Erythroblast (primary cell): ENCODE measurements at regions not wholly inside any gene's neighbourhood (a gene's known extent, or its start where the extent isn't known, plus 50 kb on each side); places are given as distances from the start of the nearest gene placed in this dataset.

Experiments
- GATA1 ChIP-seq: IDR thresholded peaks from 2 replicates; pipeline ENCODE4 v1.6.1; 2011; ENCODE audit warnings: low read depth, mild to moderate bottlenecking, control low read depth, low read length, moderate library complexity
- POLR2A ChIP-seq: IDR thresholded peaks from 2 replicates; pipeline ENCODE4 v1.6.1; 2011; ENCODE audit warnings: mild to moderate bottlenecking, low read length

DNA sequence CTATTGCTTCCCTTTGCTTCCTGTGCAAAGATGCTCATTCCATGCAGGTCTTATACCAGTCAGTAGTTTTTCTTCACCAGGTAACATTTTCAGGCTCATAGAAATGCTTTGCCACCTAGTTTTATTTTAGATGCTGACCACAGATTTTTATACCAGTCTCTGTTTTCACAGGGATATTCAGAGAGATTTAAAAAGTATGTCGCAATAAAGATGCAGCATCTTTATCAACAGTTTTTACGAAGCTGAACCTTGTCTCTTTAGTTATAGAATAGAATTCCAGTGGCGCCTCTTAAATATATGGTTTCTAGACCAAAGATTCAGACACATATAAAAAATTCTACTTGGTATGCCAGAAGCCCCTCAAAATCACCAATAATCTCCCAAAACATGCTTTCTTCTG lies 155.7 kb upstream of the PCSK5 start:
- TF ChIP-seq POLR2A (no peak), GATA1 (no peak)
